Peyer's patch (tissue), 4 donors: ENCODE measurements at regions not wholly inside any gene's neighbourhood (a gene's known extent, or its start where the extent isn't known, plus 50 kb on each side); places are given as distances from the start of the nearest gene placed in this dataset.

ENCODE experiments used
- DNase-seq, 3 donors: peaks; one replicate each; pipeline ENCODE4 v3.0.0-alpha.2; 2017 to 2019
- H3K27ac ChIP-seq, 4 donors: fragments of 200-600 bp; sonication (generic); one replicate each; pipeline ENCODE4 v1.5.1; 2016 to 2019
- H3K27me3 ChIP-seq, 2 donors: fragments of 200-600 bp; sonication (generic); one replicate each; pipeline ENCODE4 v1.5.1; 2019
- H3K36me3 ChIP-seq, 3 donors: fragments of 200-600 bp; sonication (generic); one replicate each; pipeline ENCODE4 v1.5.1; 2016 to 2019
- H3K4me1 ChIP-seq, 4 donors: fragments of 200-600 bp; sonication (generic); one replicate each; pipeline ENCODE4 v1.5.1; 2016 to 2019
- H3K4me3 ChIP-seq, 4 donors: fragments of 200-600 bp; sonication (generic); 1 replicate in 3 of 4; 2 replicates in 1 of 4; pipeline ENCODE4 v1.5.1; 2016 to 2019; ENCODE audit warnings: mild to moderate bottlenecking in 1 of 4
- H3K9me3 ChIP-seq, 4 donors: fragments of 200-600 bp; sonication (generic); one replicate each; pipeline ENCODE4 v1.5.1; 2016 to 2019; ENCODE audit warnings: mild to moderate bottlenecking in 1 of 4
- CTCF ChIP-seq, 6 experiments: fragments of 450-650 bp in 4 of 6; fragments of 200-600 bp in 2 of 6; sonication (generic) in 1 of 6; IDR thresholded peaks; one replicate each; pipeline ENCODE4 v1.5.1; 2017 to 2019; ENCODE audit warnings: antibody characterized with exemption in 6 of 6, mild to moderate bottlenecking in 3 of 6, moderate library complexity in 1 of 6
- POLR2A ChIP-seq, 2 donors: fragments of 450-650 bp; IDR thresholded peaks; one replicate each; pipeline ENCODE4 v1.5.1; 2017; ENCODE audit warnings: antibody characterized with exemption in 2 of 2, mild to moderate bottlenecking in 2 of 2, moderate library complexity in 2 of 2

DNA sequence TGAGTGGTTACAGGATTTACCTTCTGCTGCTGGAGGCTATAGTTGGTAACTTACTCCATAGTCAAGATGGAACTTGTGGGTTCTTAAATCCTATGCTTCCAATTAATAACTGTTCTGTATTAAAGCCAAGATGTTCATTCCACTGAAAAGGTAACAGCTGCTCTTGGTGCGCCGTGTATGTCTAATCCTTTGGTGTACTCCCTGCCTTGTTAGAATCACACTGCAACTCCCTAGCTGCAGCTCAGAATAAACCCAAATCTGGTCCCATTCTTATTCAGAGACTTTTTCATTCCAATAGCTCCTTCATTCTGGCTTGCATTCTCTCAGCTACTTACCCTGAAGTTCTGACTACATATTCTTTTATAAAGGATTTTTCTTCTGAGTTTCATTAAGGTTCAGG, 1355.5 kb downstream of the MAT2B start:
- Histone ChIP-seq H3K27ac (no peak overlapping the region), H3K4me3 (no peak overlapping the region), H3K27me3 (no peaks in the 10 kb centered on the region), H3K36me3 (no peaks in the 10 kb centered on the region), H3K9me3 (no peaks in the 10 kb centered on the region), H3K4me1 (no peaks in the 10 kb centered on the region)
- TF ChIP-seq CTCF (IDR thresholded peaks at IDR 0.05): no peak
- no peak for TF ChIP-seq POLR2A (IDR thresholded peaks at IDR 0.05)
- DNase-seq: no peak

DNA sequence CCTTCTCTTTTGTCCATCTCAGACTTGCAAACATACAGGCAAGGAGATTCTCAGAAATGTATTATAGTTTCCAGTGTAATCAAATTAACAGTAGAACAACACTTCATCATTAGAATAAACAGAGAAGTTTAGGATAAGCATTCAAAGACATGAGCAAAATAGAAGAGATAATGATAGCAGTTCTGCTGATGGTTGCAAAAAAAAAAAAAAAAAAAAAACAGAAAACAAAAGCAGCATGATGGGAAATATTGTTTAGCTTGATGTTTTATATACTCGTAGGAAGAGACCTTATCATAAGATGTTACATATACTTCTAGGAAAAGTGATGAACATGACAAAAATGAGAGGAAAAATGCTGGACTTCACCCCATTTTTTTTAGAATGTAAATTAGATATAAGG, 1356.2 kb downstream of the MAT2B start:
- no peak overlapping the region for H3K27ac ChIP-seq
- no peaks in the 10 kb centered on the region for H3K4me1 ChIP-seq
- H3K27me3 ChIP-seq: no peaks in the 10 kb centered on the region
- no peak for DNase-seq
- H3K9me3 ChIP-seq: no peaks in the 10 kb centered on the region
- no peaks in the 10 kb centered on the region for H3K36me3 ChIP-seq
- TF ChIP-seq CTCF (IDR thresholded peaks at IDR 0.05): no peak
- no peak for TF ChIP-seq POLR2A (IDR thresholded peaks at IDR 0.05)
- H3K4me3 ChIP-seq: no peak overlapping the region

- Histone ChIP-seq H3K4me3 (no peak overlapping the region), H3K4me1 (no peaks in the 10 kb centered on the region), H3K27me3 (no peaks in the 10 kb centered on the region), H3K27ac (no peak overlapping the region), H3K36me3 (no peaks in the 10 kb centered on the region), H3K9me3 (no peaks in the 10 kb centered on the region)
- no peak for DNase-seq
- no peak for TF ChIP-seq POLR2A (IDR thresholded peaks at IDR 0.05)
- TF ChIP-seq CTCF (IDR thresholded peaks at IDR 0.05): no peak
These were observed 1363.3 kb downstream of the MAT2B start for GRCh38 chr5:164868761-164869160.

DNA sequence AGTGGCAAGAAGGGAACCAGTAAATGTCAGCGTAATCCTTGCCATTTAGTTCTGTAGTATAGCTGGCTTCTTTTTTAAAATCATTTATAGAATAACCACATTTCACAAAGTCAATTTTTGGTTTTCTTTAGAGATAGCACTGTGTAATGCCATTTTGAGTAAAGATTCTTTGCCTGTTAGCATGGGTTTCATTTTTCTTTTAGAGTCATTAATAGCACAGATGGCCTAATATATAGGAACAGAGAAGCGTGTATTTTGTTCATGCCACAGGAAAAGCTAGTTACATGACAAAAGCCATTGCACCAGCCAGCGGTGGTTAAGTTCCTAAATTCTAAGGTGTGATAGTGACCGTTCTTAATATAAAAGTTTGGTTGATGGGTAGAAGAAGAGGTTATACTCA, 1363.9 kb downstream of the MAT2B start:
- Histone ChIP-seq H3K4me3 (no peak overlapping the region), H3K27ac (no peak overlapping the region)

GRCh38 chr5:164876793-164877192, 1371.4 kb downstream of the MAT2B start:
- TF ChIP-seq CTCF (IDR thresholded peaks at IDR 0.05) (no peak), POLR2A (IDR thresholded peaks at IDR 0.05) (no peak)
- H3K27me3 ChIP-seq: no peaks in the 10 kb centered on the region
- H3K4me1 ChIP-seq: no peaks in the 10 kb centered on the region
- no peak overlapping the region for H3K4me3 ChIP-seq
- no peak overlapping the region for H3K27ac ChIP-seq
- H3K9me3 ChIP-seq: no peaks in the 10 kb centered on the region
- DNase-seq: no peak
- H3K36me3 ChIP-seq: no peaks in the 10 kb centered on the region

More for the DNA sequence above, 1363.9 kb downstream of the MAT2B start:
- TF ChIP-seq POLR2A (IDR thresholded peaks at IDR 0.05) (no peak), CTCF (IDR thresholded peaks at IDR 0.05) (no peak)
- no peak for DNase-seq
- Histone ChIP-seq H3K36me3 (no peaks in the 10 kb centered on the region), H3K9me3 (no peaks in the 10 kb centered on the region), H3K27me3 (no peaks in the 10 kb centered on the region), H3K4me1 (no peaks in the 10 kb centered on the region)

DNA sequence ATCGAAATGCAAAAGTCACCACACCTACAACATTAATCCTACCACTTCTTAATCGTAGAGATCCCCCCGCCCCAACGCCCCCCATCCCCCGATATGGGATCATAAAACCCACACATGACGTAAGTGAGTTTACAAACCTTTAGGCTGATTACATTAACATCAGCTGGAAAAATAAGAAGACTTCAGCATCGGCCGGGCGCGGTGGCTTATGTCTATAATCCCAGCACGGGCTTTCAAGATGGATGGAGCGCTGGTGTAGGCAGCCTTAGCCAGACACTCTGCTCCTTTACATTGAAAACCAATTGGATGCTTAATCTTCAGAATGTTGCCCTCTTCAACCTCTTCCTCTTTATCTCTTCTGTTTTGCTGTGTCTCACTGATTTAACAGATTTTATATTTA, 1376.0 kb downstream of the MAT2B start:
- Histone ChIP-seq H3K4me3 (no peak overlapping the region), H3K4me1 (no peaks in the 10 kb centered on the region), H3K36me3 (no peaks in the 10 kb centered on the region), H3K27me3 (no peaks in the 10 kb centered on the region), H3K9me3 (no peaks in the 10 kb centered on the region), H3K27ac (no peak overlapping the region)
- TF ChIP-seq CTCF (IDR thresholded peaks at IDR 0.05) (no peak), POLR2A (IDR thresholded peaks at IDR 0.05) (no peak)
- DNase-seq: no peak
